DND-41 (cell line): ENCODE measurements at regions not wholly inside any gene's neighbourhood (a gene's known extent, or its start where the extent isn't known, plus 50 kb on each side); places are given as distances from the start of the nearest gene placed in this dataset.

Experiments used
- EZH2 ChIP-seq: IDR thresholded peaks from 3 replicates; pipeline ENCODE4 v1.6.1; 2012; ENCODE audit warnings: borderline replicate concordance, low read depth, mild to moderate bottlenecking, moderate library complexity, low read length, inconsistent platforms; ENCODE audit not compliant: severe bottlenecking
- TF ChIP-seq, protein P1 (sequence below): IDR thresholded peaks from 2 replicates; pipeline ENCODE4 v1.5.1; 2012; ENCODE audit warnings: borderline replicate concordance, low read length, moderate library complexity, mild to moderate bottlenecking; ENCODE audit not compliant: poor library complexity, severe bottlenecking; ENCODE audit errors: extremely low read depth

DNA sequence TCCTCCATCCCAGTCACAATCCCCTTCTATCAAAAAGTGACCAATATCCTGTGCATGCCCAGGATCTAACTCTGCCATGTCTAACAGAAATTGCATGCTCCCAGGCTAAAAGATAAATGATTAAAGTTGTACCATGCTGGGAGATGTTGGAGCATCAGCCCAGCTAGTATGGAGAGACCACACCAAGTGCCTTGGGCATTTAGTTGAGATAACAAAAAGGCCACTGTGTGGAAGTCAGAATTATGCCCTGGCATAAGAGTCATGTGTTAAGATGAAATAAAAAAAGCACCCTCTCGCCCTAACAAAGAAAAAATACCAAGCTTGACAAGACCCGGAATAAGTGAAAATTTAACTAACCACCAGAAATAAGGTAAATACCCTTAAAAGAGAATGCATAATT is 155.9 kb upstream of the CENPE start:
- TF ChIP-seq, protein P1, sequence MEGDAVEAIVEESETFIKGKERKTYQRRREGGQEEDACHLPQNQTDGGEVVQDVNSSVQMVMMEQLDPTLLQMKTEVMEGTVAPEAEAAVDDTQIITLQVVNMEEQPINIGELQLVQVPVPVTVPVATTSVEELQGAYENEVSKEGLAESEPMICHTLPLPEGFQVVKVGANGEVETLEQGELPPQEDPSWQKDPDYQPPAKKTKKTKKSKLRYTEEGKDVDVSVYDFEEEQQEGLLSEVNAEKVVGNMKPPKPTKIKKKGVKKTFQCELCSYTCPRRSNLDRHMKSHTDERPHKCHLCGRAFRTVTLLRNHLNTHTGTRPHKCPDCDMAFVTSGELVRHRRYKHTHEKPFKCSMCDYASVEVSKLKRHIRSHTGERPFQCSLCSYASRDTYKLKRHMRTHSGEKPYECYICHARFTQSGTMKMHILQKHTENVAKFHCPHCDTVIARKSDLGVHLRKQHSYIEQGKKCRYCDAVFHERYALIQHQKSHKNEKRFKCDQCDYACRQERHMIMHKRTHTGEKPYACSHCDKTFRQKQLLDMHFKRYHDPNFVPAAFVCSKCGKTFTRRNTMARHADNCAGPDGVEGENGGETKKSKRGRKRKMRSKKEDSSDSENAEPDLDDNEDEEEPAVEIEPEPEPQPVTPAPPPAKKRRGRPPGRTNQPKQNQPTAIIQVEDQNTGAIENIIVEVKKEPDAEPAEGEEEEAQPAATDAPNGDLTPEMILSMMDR = no peak
- TF ChIP-seq EZH2 = no peak
